Psoas muscle (tissue), 7 donors: ENCODE measurements at regions not wholly inside any gene's neighbourhood (a gene's known extent, or its start where the extent isn't known, plus 50 kb on each side); places are given as distances from the start of the nearest gene placed in this dataset.

Experiments
- ATAC-seq, 4 donors: fragments of 200-7000 bp; cut with Tn5 transposase; one replicate each; pipeline ENCODE4 v1.9.1; 2020; ENCODE audit warnings: moderate library complexity in 3 of 4, mild to moderate bottlenecking in 2 of 4
- DNase-seq, 2 donors: peaks; one replicate each; pipeline ENCODE4 v3.0.0-alpha.2; 2020
- H3K27ac ChIP-seq: fragments of 200-600 bp; one replicate; pipeline ENCODE4 v1.8.0; 2022
- H3K27me3 ChIP-seq, 3 donors: fragments of 200-600 bp in 1 of 3; one replicate each; pipeline versions ENCODE4 v1.6.1 to v1.8.0; 2013 to 2022; ENCODE audit warnings: low read length in 2 of 3, mild to moderate bottlenecking in 2 of 3, moderate library complexity in 1 of 3; ENCODE audit not compliant: insufficient read depth in 3 of 3
- H3K36me3 ChIP-seq, 2 donors: fragments of 200-600 bp in 1 of 2; one replicate each; pipeline versions ENCODE4 v1.6.1 to v1.8.0; 2013 to 2022; ENCODE audit warnings: low read depth in 1 of 2, mild to moderate bottlenecking in 1 of 2, moderate library complexity in 1 of 2; ENCODE audit not compliant: insufficient read depth in 1 of 2
- H3K4me1 ChIP-seq: fragments of 200-600 bp; one replicate; pipeline ENCODE4 v1.8.0; 2022
- H3K4me3 ChIP-seq: fragments of 200-600 bp; one replicate; pipeline ENCODE4 v1.8.0; 2022; ENCODE audit warnings: mild to moderate bottlenecking
- H3K9me3 ChIP-seq: fragments of 200-600 bp; one replicate; pipeline ENCODE4 v1.8.0; 2022
- WGBS, 3 donors: extraction: QIAGEN DNeasy Blood & Tissue Kit; methylation state at CpG; one replicate each; pipeline versions ENCODE4 v1.1.6 to v1.1.7; 2013; 5-methylcytosine and 5-hydroxymethylcytosine counted together
- intact Hi-C, 2 donors: fragments of 100-400 bp; cut with DNase I; formaldehyde crosslinking; loops; one replicate each; pipeline versions ENCODE4 v1.11.0 to v1.14.2; 2022
- TF ChIP-seq, protein P1 (sequence below): fragments of 200-600 bp; IDR thresholded peaks from one replicate; pipeline ENCODE4 v1.8.0; 2022; ENCODE audit warnings: antibody characterized with exemption
- donor health status: healthy with polysubstance abuse.
- donor health status: DM: no; HTN: no; CAD: no; lungs with moderate emphysema.
- donor health status: Bipolar disorder and iron deficiency.
- donor health status: healthy.
- donor health status: DM: yes; HTN: yes; CAD: no.
- donor health status: DM: no; HTN: no; CAD: no.
- donor health status: DM: yes; HTN: yes; CAD: no.

DNA sequence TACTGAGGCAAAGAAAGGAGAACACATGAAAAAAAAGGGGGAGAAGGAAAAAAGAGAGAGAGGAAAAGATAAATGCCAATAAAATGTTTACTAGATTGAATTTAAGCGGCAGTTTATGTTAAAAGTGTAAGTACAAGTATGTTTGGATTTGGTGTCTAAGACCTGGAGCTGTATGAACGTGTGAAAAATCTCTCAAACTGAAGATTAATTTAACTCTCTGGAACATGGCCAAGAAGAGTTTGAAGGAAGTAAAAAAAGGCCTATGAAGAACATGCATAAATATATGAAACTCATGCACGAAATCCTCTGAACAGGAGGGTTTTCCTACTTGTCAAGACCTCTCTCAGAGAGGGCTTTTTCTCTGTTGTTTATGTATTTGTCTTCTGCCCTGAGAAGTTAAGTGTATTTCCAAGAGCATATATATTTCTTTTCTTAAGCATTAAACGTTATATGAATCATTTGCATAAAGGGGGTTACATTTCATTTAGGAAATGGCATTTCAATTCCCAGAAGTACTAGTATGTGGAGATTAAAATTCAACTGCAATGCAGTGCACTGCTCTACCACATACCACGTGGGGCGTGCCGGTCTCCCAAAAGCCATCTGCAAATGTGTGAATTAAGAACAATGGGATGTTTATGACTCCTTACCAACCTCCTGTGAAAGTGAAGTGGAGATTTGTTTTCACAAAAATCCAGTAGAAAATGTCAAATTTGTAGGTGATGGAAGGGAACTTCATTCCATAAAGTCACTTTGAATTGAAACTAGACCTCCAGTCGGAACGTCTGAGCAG lies 281.1 kb upstream of the TRIB2 start:
- H3K4me1 ChIP-seq = no peaks in the 10 kb centered on the region
- no peaks in the 10 kb centered on the region for H3K9me3 ChIP-seq
- 59 to 67% (median 61%) methylated on average over 9 of the region's 9 CpGs for WGBS, 3 donors
- TF ChIP-seq, protein P1, sequence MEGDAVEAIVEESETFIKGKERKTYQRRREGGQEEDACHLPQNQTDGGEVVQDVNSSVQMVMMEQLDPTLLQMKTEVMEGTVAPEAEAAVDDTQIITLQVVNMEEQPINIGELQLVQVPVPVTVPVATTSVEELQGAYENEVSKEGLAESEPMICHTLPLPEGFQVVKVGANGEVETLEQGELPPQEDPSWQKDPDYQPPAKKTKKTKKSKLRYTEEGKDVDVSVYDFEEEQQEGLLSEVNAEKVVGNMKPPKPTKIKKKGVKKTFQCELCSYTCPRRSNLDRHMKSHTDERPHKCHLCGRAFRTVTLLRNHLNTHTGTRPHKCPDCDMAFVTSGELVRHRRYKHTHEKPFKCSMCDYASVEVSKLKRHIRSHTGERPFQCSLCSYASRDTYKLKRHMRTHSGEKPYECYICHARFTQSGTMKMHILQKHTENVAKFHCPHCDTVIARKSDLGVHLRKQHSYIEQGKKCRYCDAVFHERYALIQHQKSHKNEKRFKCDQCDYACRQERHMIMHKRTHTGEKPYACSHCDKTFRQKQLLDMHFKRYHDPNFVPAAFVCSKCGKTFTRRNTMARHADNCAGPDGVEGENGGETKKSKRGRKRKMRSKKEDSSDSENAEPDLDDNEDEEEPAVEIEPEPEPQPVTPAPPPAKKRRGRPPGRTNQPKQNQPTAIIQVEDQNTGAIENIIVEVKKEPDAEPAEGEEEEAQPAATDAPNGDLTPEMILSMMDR = no peak
- no peak overlapping the region for H3K27ac ChIP-seq
- H3K4me3 ChIP-seq = no peak overlapping the region
- intact Hi-C loops = no loop called here
- H3K36me3 ChIP-seq = no peaks in the 10 kb centered on the region
- H3K27me3 ChIP-seq = no peaks in the 10 kb centered on the region
- ATAC-seq (no peak), DNase-seq (no peak)

DNA sequence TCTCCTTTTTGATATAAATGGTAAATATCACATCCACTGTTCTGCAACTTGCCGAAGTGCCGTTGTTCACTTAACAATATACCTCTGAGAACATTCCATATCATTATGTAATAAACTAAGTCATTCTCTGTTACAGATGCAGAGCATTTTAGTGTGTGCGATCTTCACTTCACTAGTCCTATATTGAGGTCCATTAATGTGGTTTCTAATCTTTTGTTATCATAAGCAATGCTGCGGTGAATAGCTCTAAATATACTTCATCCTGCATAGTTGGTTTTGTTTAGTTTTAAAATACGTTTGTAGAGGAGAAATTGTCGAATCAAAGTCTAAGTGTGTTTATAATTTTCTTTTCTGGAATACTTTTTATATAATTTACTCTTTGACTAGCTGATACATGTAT lies 280.3 kb upstream of the TRIB2 start:
- TF ChIP-seq, protein P1 = no peak
- no peak overlapping the region for H3K4me3 ChIP-seq
- WGBS, 3 donors = 88 to 95% (median 94%) methylated on average over 6 of the region's 6 CpGs
- H3K27ac ChIP-seq = no peak overlapping the region
- intact Hi-C loops = no loop called here
- no peaks in the 10 kb centered on the region for H3K9me3 ChIP-seq
- no peak for ATAC-seq
- no peaks in the 10 kb centered on the region for H3K27me3 ChIP-seq
- DNase-seq = no peak
- H3K36me3 ChIP-seq = no peaks in the 10 kb centered on the region
- no peaks in the 10 kb centered on the region for H3K4me1 ChIP-seq

- H3K27me3 ChIP-seq = no peaks in the 10 kb centered on the region
- DNase-seq = no peak
- H3K36me3 ChIP-seq = no peaks in the 10 kb centered on the region
- no peak overlapping the region for H3K27ac ChIP-seq
- ATAC-seq = no peak
- intact Hi-C loops = no loop called here
- H3K4me1 ChIP-seq = no peaks in the 10 kb centered on the region
- WGBS, 3 donors = 75 to 81% (median 78%) methylated on average over 5 of the region's 5 CpGs
- no peak overlapping the region for H3K4me3 ChIP-seq
- no peaks in the 10 kb centered on the region for H3K9me3 ChIP-seq
- TF ChIP-seq, protein P1 = no peak
These were observed 279.7 kb upstream of the TRIB2 start for GRCh38 chr2:12436935-12437561.

DNA sequence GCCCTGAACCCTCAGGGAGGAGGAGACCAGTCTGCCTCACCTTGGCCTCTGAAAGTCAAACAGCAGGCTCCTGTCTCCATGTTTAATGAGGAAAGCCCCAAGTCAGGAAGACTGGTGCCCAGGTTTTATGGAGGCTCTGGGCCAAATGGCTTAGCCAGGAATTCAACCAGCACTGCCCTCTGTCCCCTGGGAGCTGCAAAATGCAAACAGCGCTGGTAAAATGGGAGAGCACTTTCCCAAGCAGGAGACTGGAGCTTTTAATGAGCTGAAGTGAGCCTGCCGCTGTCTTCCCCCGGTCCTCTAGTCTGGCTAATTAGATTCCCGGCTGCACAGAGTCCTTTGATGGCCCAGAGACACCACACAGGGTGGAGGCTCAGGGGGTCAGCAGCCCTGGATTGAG lies 276.0 kb upstream of the TRIB2 start:
- no peak overlapping the region for H3K27ac ChIP-seq
- H3K9me3 ChIP-seq = no peaks in the 10 kb centered on the region
- intact Hi-C loops = no loop called here
- no peaks in the 10 kb centered on the region for H3K27me3 ChIP-seq
- H3K36me3 ChIP-seq = no peaks in the 10 kb centered on the region
- H3K4me3 ChIP-seq = no peak overlapping the region
- ATAC-seq = no peak
- H3K4me1 ChIP-seq = no peaks in the 10 kb centered on the region
- DNase-seq = no peak
- TF ChIP-seq, protein P1 = no peak
- WGBS, 3 donors = 28 to 53% (median 49%) methylated on average over 4 of the region's 4 CpGs
